DOHH2 (cell line): ENCODE measurements at regions not wholly inside any gene's neighbourhood (a gene's known extent, or its start where the extent isn't known, plus 50 kb on each side); places are given as distances from the start of the nearest gene placed in this dataset.

Experiments used
- H3F3A ChIP-seq: fragments of 200-600 bp; sonication (generic), shearing (Covaris generic); 2 replicates; pipeline ENCODE4 v1.6.0; 2016; ENCODE audit warnings: antibody characterized with exemption, mild to moderate bottlenecking; ENCODE audit not compliant: control insufficient read depth, insufficient read depth
- H3K27ac ChIP-seq: fragments of 200-600 bp; sonication (generic); 2 replicates; pipeline ENCODE4 v1.5.1; 2014; ENCODE audit warnings: low read depth, mild to moderate bottlenecking, low read length, moderate library complexity
- H3K27me3 ChIP-seq: fragments of 200-600 bp; sonication (generic); 2 replicates; pipeline ENCODE4 v1.6.1; 2014; ENCODE audit warnings: mild to moderate bottlenecking, low read length, mixed read lengths; ENCODE audit not compliant: control insufficient read depth
- H3K36me3 ChIP-seq: fragments of 200-600 bp; sonication (generic); 2 replicates; pipeline ENCODE4 v1.6.1; 2014; ENCODE audit warnings: mild to moderate bottlenecking, low read length, moderate library complexity, mixed read lengths; ENCODE audit not compliant: control insufficient read depth
- H3K4me1 ChIP-seq: fragments of 200-600 bp; sonication (generic); 2 replicates; pipeline ENCODE4 v1.6.1; 2014; ENCODE audit warnings: mild to moderate bottlenecking, low read length, mixed read lengths; ENCODE audit not compliant: control insufficient read depth
- H3K4me2 ChIP-seq: fragments of 200-600 bp; sonication (generic); 2 replicates; pipeline ENCODE4 v1.6.0; 2014; ENCODE audit warnings: mild to moderate bottlenecking, low read length, moderate library complexity
- H3K4me3 ChIP-seq: fragments of 200-600 bp; sonication (generic); 2 replicates; pipeline ENCODE4 v1.5.1; 2014; ENCODE audit warnings: mild to moderate bottlenecking, low read length, mixed read lengths
- H3K79me2 ChIP-seq: fragments of 200-600 bp; sonication (generic); 2 replicates; pipeline ENCODE4 v1.6.1; 2014; ENCODE audit warnings: mild to moderate bottlenecking, low read length, mixed read lengths; ENCODE audit not compliant: control insufficient read depth
- H3K9me2 ChIP-seq: fragments of 200-600 bp; sonication (generic); replicated peaks from 2 replicates; pipeline ENCODE4 v1.6.1; 2014; ENCODE audit warnings: mild to moderate bottlenecking, low read length, mixed read lengths; ENCODE audit not compliant: control insufficient read depth
- H3K9me3 ChIP-seq: fragments of 200-600 bp; sonication (generic); 2 replicates; pipeline ENCODE4 v1.6.1; 2014; ENCODE audit warnings: antibody characterized with exemption, low read length, mixed read lengths; ENCODE audit not compliant: control insufficient read depth, insufficient read depth
- H4K20me1 ChIP-seq: fragments of 200-600 bp; sonication (generic); 2 replicates; pipeline ENCODE4 v1.6.0; 2014; ENCODE audit warnings: low read depth, mild to moderate bottlenecking, antibody characterized with exemption, low read length, moderate library complexity; ENCODE audit not compliant: control insufficient read depth, insufficient read depth
- EZH2phosphoT487 ChIP-seq: fragments of 200-600 bp; sonication (generic); IDR thresholded peaks from 2 replicates; pipeline ENCODE4 v1.6.1; 2017; ENCODE audit warnings: borderline replicate concordance, mild to moderate bottlenecking, antibody characterized with exemption, low read length, moderate library complexity, mixed read lengths
- TF ChIP-seq, protein P1 (sequence below): fragments of 200-600 bp; sonication (generic); IDR thresholded peaks from one replicate; pipeline ENCODE4 v1.5.1; 2014; ENCODE audit warnings: antibody characterized with exemption, mild to moderate bottlenecking, low read depth, low read length; ENCODE audit not compliant: poor library complexity, severe bottlenecking

DNA sequence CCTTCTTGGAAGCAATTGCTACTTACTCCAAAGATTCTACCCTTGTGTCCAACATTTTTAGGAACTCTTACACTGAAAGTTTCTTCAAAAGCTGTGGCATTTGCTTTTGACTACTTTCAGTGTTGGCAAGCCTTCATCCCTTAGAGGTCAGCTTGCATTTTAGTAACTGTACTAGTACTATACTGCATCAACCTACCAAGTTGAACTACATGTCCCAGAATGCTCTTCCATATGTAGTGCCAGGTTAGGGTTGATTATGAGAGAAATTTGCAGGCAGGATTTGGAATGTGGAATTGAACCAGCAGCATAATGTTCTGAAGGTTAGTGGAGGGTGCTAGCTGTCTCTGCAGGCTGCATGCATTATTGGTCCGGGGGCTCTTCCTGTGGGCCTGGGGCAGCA lies 189.9 kb upstream of the FOXN2 start:
- Histone ChIP-seq H3F3A (no peaks in the 10 kb centered on the region), H3K36me3 (no peaks in the 10 kb centered on the region), H3K4me2 (no peak overlapping the region), H4K20me1 (no peaks in the 10 kb centered on the region), H3K4me1 (no peaks in the 10 kb centered on the region), H3K27me3 (peaks cover 6% of the 10 kb centered on the region; the same call in 1 of the 2 replicates), H3K27ac (no peak overlapping the region), H3K9me3 (no peaks in the 10 kb centered on the region), H3K79me2 (no peaks in the 10 kb centered on the region), H3K4me3 (no peak overlapping the region), H3K9me2 (no peaks in the 10 kb centered on the region)
- TF ChIP-seq, protein P1, sequence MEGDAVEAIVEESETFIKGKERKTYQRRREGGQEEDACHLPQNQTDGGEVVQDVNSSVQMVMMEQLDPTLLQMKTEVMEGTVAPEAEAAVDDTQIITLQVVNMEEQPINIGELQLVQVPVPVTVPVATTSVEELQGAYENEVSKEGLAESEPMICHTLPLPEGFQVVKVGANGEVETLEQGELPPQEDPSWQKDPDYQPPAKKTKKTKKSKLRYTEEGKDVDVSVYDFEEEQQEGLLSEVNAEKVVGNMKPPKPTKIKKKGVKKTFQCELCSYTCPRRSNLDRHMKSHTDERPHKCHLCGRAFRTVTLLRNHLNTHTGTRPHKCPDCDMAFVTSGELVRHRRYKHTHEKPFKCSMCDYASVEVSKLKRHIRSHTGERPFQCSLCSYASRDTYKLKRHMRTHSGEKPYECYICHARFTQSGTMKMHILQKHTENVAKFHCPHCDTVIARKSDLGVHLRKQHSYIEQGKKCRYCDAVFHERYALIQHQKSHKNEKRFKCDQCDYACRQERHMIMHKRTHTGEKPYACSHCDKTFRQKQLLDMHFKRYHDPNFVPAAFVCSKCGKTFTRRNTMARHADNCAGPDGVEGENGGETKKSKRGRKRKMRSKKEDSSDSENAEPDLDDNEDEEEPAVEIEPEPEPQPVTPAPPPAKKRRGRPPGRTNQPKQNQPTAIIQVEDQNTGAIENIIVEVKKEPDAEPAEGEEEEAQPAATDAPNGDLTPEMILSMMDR: no peak

DNA sequence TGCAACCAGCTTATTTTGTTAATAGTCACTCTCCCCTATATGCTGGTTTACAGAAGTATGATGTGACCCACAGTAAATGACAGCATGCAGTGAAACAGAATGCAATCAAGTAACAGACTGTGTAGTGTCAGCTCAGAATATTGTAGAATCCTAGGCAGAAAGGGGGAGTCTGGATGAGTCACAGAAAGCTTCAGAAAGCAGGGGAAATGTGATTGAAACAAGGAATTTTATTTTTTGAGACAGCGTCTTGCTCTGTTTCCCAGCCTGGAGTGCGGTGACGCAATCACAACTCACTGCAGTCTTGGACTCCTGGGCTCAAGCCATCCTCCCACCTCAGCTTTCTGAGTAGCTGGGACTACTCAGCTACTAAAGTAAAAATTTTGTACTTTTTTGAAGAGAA lies 188.3 kb upstream of the FOXN2 start:
- H3K27ac ChIP-seq: no peak overlapping the region
- H3K36me3 ChIP-seq: no peaks in the 10 kb centered on the region
- H3F3A ChIP-seq: no peaks in the 10 kb centered on the region
- no peaks in the 10 kb centered on the region for H4K20me1 ChIP-seq
- no peak overlapping the region for H3K4me2 ChIP-seq
- no peak for TF ChIP-seq EZH2phosphoT487
- TF ChIP-seq, protein P1: no peak
- no peaks in the 10 kb centered on the region for H3K9me2 ChIP-seq
- H3K9me3 ChIP-seq: no peaks in the 10 kb centered on the region
- peaks cover 6% of the 10 kb centered on the region; the same call in 1 of the 2 replicates for H3K27me3 ChIP-seq
- no peaks in the 10 kb centered on the region for H3K4me1 ChIP-seq
- no peak overlapping the region for H3K4me3 ChIP-seq
- H3K79me2 ChIP-seq: no peaks in the 10 kb centered on the region

DNA sequence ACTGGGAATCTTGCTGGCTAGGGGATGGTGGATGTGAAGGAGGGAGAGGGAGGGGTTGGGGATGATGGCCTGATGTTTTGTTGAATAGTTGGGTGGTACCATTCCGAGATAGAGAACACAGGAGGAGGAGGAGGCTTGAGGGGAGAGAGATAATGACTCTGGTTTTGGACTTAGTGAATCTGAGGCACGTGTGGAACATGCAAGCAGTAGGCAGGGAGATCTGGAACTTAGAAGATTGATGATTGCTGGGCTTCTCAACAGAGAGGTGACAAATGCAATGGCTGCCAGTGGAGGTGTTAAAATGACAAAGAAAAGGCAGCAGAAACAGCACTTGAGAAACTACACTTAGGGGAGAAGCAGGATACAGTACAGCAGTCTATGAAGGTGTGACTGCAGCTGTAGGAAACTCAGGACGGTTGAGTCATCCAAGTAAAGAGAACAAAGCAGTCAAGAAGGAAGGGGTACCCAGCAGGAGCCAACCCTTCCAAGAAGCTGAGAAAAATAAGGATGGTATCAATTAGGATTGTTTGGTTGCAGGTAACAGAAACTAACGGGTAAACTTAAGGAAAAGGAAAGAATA lies 186.8 kb upstream of the FOXN2 start:
- Histone ChIP-seq H3F3A (no peaks in the 10 kb centered on the region), H3K79me2 (no peaks in the 10 kb centered on the region), H3K9me3 (no peaks in the 10 kb centered on the region), H3K4me2 (no peak overlapping the region), H3K27ac (no peak overlapping the region), H3K4me1 (no peaks in the 10 kb centered on the region), H3K27me3 (peaks cover 6% of the 10 kb centered on the region; the same call in 1 of the 2 replicates), H3K9me2 (no peaks in the 10 kb centered on the region), H4K20me1 (no peaks in the 10 kb centered on the region), H3K36me3 (no peaks in the 10 kb centered on the region), H3K4me3 (no peak overlapping the region)
- TF ChIP-seq, protein P1: no peak
- TF ChIP-seq EZH2phosphoT487: no peak
